Fibroblast of skin of back (primary cell): ENCODE measurements at regions not wholly inside any gene's neighbourhood (a gene's known extent, or its start where the extent isn't known, plus 50 kb on each side); places are given as distances from the start of the nearest gene placed in this dataset.
"Not testable (repeated sequence)": the region's sequence is repeated elsewhere in the genome, so short reads cannot be mapped to it uniquely, and the experiment has no call there.

Experiments used
- DNase-seq: peaks from one replicate; pipeline ENCODE4 v3.0.0-alpha.2; 2013

GRCh38 chr1:166307261-166308188 is 140.7 kb upstream of the FAM78B start:
- no peak for DNase-seq

GRCh38 chr1:166316306-166316705 is 149.5 kb upstream of the FAM78B start:
- DNase-seq = not testable (repeated sequence)

GRCh38 chr1:166322470-166322869 is 155.7 kb upstream of the FAM78B start:
- no peak for DNase-seq

- DNase-seq = no peak
These were observed 161.1 kb upstream of the FAM78B start for GRCh38 chr1:166327886-166328285.

GRCh38 chr1:166328956-166329355 is 162.2 kb upstream of the FAM78B start:
- DNase-seq = no peak

GRCh38 chr1:166330096-166330495 is 163.3 kb upstream of the FAM78B start:
- no peak for DNase-seq

- no peak for DNase-seq
These were observed 171.3 kb upstream of the FAM78B start for GRCh38 chr1:166338105-166338504.

GRCh38 chr1:166340709-166341108 is 173.9 kb upstream of the FAM78B start:
- no peak for DNase-seq

- no peak for DNase-seq
These were observed 176.5 kb upstream of the FAM78B start for GRCh38 chr1:166343276-166343675.

GRCh38 chr1:166350490-166350889 is 183.7 kb upstream of the FAM78B start:
- no peak for DNase-seq

- DNase-seq = no peak
These were observed 184.9 kb upstream of the FAM78B start for GRCh38 chr1:166351676-166352075.

GRCh38 chr1:166353213-166353612 is 186.4 kb upstream of the FAM78B start:
- no peak for DNase-seq

GRCh38 chr1:166354406-166354805 is 187.6 kb upstream of the FAM78B start:
- DNase-seq = no peak

GRCh38 chr1:166365081-166365480 is 198.3 kb upstream of the FAM78B start:
- DNase-seq = no peak

GRCh38 chr1:166368030-166368429 is 201.2 kb upstream of the FAM78B start:
- DNase-seq = no peak

GRCh38 chr1:166377896-166378295 is 211.1 kb upstream of the FAM78B start:
- no peak for DNase-seq

- DNase-seq = no peak
These were observed 212.0 kb upstream of the FAM78B start for GRCh38 chr1:166378805-166379204.

- peak; percentile 1 for DNase-seq
These were observed 212.6 kb upstream of the FAM78B start for GRCh38 chr1:166379447-166379846.

GRCh38 chr1:166383137-166383536 is 216.3 kb upstream of the FAM78B start:
- no peak for DNase-seq

GRCh38 chr1:166383635-166384346 is 217.0 kb upstream of the FAM78B start:
- no peak for DNase-seq

GRCh38 chr1:166384948-166385347 is 218.1 kb upstream of the FAM78B start:
- DNase-seq = no peak

- no peak for DNase-seq
These were observed 223.7 kb upstream of the FAM78B start for GRCh38 chr1:166390366-166391033.
